Vagina (tissue), 2 donors: ENCODE measurements at regions not wholly inside any gene's neighbourhood (a gene's known extent, or its start where the extent isn't known, plus 50 kb on each side); places are given as distances from the start of the nearest gene placed in this dataset.

Experiments
- DNase-seq, 2 donors: peaks; one replicate each; pipeline ENCODE4 v3.0.0-alpha.2; 2017; ENCODE audit errors: extremely low spot score in 2 of 2
- H3K27ac ChIP-seq: fragments of 200-600 bp; sonication (generic); one replicate; pipeline ENCODE4 v1.5.1; 2019
- H3K27me3 ChIP-seq: fragments of 200-600 bp; sonication (generic); one replicate; pipeline ENCODE4 v1.5.1; 2019
- H3K36me3 ChIP-seq, 2 donors: fragments of 200-600 bp; sonication (generic); one replicate each; pipeline ENCODE4 v1.5.1; 2017 to 2019
- H3K4me1 ChIP-seq: fragments of 200-600 bp; sonication (generic); one replicate; pipeline ENCODE4 v1.5.1; 2019
- H3K4me3 ChIP-seq, 2 donors: fragments of 200-600 bp; sonication (generic); 1 replicate in 1 of 2; 2 replicates in 1 of 2; pipeline ENCODE4 v1.5.1; 2016 to 2019
- H3K9me3 ChIP-seq: fragments of 200-600 bp; sonication (generic); one replicate; pipeline ENCODE4 v1.5.1; 2019
- CTCF ChIP-seq, 3 experiments: fragments of 450-650 bp in 2 of 3; fragments of 200-600 bp in 1 of 3; sonication (generic) in 1 of 3; IDR thresholded peaks; one replicate each; pipeline ENCODE4 v1.5.1; 2017 to 2019; ENCODE audit warnings: antibody characterized with exemption in 3 of 3, mild to moderate bottlenecking in 2 of 3, moderate library complexity in 2 of 3
- POLR2A ChIP-seq, 2 donors: fragments of 450-650 bp; IDR thresholded peaks; one replicate each; pipeline ENCODE4 v1.6.1; 2017; ENCODE audit warnings: antibody characterized with exemption in 2 of 2, mild to moderate bottlenecking in 2 of 2, moderate library complexity in 2 of 2
- POLR2AphosphoS5 ChIP-seq, 2 donors: sonication (generic); formaldehyde crosslinking; IDR thresholded peaks; one replicate each; pipeline ENCODE4 v1.9.0; 2017; ENCODE audit warnings: antibody characterized with exemption in 2 of 2, mild to moderate bottlenecking in 2 of 2, low read depth in 1 of 2; ENCODE audit not compliant: insufficient read depth in 1 of 2
- intact Hi-C: fragments of 100-400 bp; cut with DNase I; formaldehyde crosslinking; loops from one replicate; pipeline ENCODE4 v1.15.1; 2023

GRCh38 chr6:119979862-119980261 lies 630.3 kb upstream of the MAN1A1 start:
- intact Hi-C loops = no loop called here
- no peak overlapping the region for H3K27ac ChIP-seq
- no peaks in the 10 kb centered on the region for H3K4me1 ChIP-seq
- H3K9me3 ChIP-seq = no peaks in the 10 kb centered on the region
- no peak overlapping the region for H3K4me3 ChIP-seq
- H3K36me3 ChIP-seq = no peaks in the 10 kb centered on the region
- no peaks in the 10 kb centered on the region for H3K27me3 ChIP-seq
- TF ChIP-seq CTCF (IDR thresholded peaks at IDR 0.05) (no peak), POLR2A (IDR thresholded peaks at IDR 0.05) (no peak), POLR2AphosphoS5 (IDR thresholded peaks at IDR 0.05; ENCODE audit: insufficient read depth in 1 of 2, low read depth in 1 of 2) (no peak)
- DNase-seq = no peak

GRCh38 chr6:119978274-119978889 lies 628.8 kb upstream of the MAN1A1 start:
- Histone ChIP-seq H3K27me3 (no peaks in the 10 kb centered on the region), H3K27ac (no peak overlapping the region), H3K9me3 (no peaks in the 10 kb centered on the region), H3K4me3 (no peak overlapping the region), H3K36me3 (no peaks in the 10 kb centered on the region), H3K4me1 (no peaks in the 10 kb centered on the region)
- TF ChIP-seq CTCF (IDR thresholded peaks at IDR 0.05) (no peak), POLR2AphosphoS5 (IDR thresholded peaks at IDR 0.05; ENCODE audit: insufficient read depth in 1 of 2, low read depth in 1 of 2) (no peak), POLR2A (IDR thresholded peaks at IDR 0.05) (no peak)
- intact Hi-C loops = no loop called here
- no peak for DNase-seq

GRCh38 chr6:119974430-119975159 lies 625.0 kb upstream of the MAN1A1 start:
- DNase-seq = no peak
- no peak for TF ChIP-seq POLR2A (IDR thresholded peaks at IDR 0.05)
- no peak for TF ChIP-seq CTCF (IDR thresholded peaks at IDR 0.05)
- TF ChIP-seq POLR2AphosphoS5 (IDR thresholded peaks at IDR 0.05; ENCODE audit: insufficient read depth in 1 of 2, low read depth in 1 of 2) = no peak
- Histone ChIP-seq H3K4me3 (no peak overlapping the region), H3K4me1 (no peaks in the 10 kb centered on the region), H3K27ac (no peak overlapping the region), H3K27me3 (no peaks in the 10 kb centered on the region), H3K36me3 (no peaks in the 10 kb centered on the region), H3K9me3 (no peaks in the 10 kb centered on the region)
- intact Hi-C loops = no loop called here

- Histone ChIP-seq H3K9me3 (no peaks in the 10 kb centered on the region), H3K4me1 (no peaks in the 10 kb centered on the region), H3K4me3 (no peak overlapping the region), H3K27ac (no peak overlapping the region), H3K27me3 (no peaks in the 10 kb centered on the region), H3K36me3 (no peaks in the 10 kb centered on the region)
- DNase-seq = no peak
- TF ChIP-seq POLR2AphosphoS5 (IDR thresholded peaks at IDR 0.05; ENCODE audit: insufficient read depth in 1 of 2, low read depth in 1 of 2) (no peak), CTCF (IDR thresholded peaks at IDR 0.05) (no peak), POLR2A (IDR thresholded peaks at IDR 0.05) (no peak)
- intact Hi-C loops = no loop called here
Measured at GRCh38 chr6:119966484-119966883, 616.9 kb upstream of the MAN1A1 start.

- intact Hi-C loops = no loop called here
- Histone ChIP-seq H3K27me3 (no peaks in the 10 kb centered on the region), H3K4me1 (no peaks in the 10 kb centered on the region), H3K4me3 (no peak overlapping the region), H3K36me3 (no peaks in the 10 kb centered on the region), H3K9me3 (no peaks in the 10 kb centered on the region), H3K27ac (no peak overlapping the region)
- no peak for DNase-seq
- no peak for TF ChIP-seq CTCF (IDR thresholded peaks at IDR 0.05)
Measured at GRCh38 chr6:119965900-119966299, 616.3 kb upstream of the MAN1A1 start.
